NCI-H1436 (cell line): ENCODE measurements at regions not wholly inside any gene's neighbourhood (a gene's known extent, or its start where the extent isn't known, plus 50 kb on each side); places are given as distances from the start of the nearest gene placed in this dataset.

Experiments
- DNase-seq: peaks from one replicate; lab custom pipeline; 2025; lab: John Stamatoyannopoulos, UW

- DNase-seq: no peak
These were observed 104.3 kb upstream of the LINC00305 start for GRCh38 chr18:64253222-64253621.

DNA sequence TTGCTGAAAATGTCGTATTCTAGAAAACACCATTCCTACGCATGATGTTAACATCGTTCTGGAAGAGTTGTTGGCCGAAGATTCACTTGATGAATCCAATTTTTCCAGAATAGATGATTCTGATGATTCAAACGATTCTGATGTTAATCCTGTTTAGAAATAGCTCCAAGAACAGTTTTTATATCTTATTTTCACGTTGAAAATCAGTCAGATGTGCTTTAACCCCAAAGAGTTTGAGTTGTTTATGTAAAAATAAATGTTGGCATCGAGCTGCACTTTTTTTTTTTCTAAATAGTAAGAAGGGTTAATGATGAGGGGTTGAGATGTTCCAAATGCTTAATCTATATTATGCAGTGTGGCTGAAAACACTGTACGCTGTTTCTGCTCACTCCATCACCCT is 99.9 kb upstream of the LINC00305 start:
- no peak for DNase-seq

- DNase-seq: no peak
These were observed 96.4 kb upstream of the LINC00305 start for GRCh38 chr18:64245126-64245861.

GRCh38 chr18:64244571-64244970 is 95.7 kb upstream of the LINC00305 start:
- no peak for DNase-seq

DNA sequence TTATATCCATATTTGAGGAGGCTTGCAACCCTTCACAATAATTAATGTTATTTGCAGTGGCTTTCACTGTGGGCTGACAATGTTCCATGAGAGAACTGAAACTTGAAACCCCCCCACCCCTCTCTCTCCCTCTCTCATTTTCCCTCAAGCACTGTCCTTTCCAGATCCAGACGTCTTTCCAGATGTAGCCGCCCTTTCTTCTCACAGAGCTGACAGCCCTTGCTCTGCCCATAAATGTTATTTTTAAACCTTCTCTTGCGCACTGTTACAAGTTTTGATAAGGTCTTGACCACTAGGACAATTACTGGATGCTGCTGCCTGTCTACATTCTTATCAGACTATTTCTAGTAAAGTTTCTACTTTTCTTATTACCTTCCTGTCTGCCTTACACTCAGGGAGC is 91.4 kb upstream of the LINC00305 start:
- DNase-seq: no peak

DNA sequence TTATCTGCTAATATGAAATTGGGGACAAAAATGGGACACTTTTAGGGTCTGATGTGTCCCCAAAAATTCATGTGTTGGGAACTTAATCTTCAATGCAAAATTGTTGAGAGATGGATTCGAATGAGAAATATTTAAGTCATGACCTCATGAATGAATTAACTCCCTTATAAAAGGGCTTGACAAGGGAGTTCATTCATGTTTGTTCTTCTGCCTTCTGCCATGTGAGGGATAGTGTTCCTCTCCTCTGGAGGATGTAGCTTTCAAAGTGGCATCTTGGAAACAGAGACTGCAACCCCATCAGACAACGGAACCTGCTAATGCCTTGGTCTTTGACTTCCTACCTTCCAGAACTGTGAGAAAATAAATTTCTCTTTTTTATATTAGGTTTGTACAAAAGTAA is 89.2 kb upstream of the LINC00305 start:
- no peak for DNase-seq

DNA sequence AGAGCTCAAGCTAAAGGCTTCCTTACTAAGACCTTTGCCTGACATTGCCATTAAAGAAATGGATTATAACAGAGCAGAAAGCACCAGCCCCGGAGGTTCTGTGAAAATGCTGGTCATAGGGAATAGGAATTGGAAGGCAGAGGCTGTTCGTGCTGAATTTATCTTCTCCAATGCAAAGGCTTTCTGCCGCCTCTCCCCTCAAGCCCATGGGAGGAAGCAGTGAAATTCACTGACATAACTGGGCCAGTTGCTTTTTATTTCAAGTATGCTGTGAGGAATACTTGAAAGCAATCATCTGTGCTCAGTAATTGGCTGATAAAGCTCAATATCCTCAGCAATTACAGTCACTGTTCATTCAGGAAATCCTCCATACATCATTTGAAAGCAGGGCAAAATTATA is 85.4 kb upstream of the LINC00305 start:
- DNase-seq: peak; percentile 42

DNA sequence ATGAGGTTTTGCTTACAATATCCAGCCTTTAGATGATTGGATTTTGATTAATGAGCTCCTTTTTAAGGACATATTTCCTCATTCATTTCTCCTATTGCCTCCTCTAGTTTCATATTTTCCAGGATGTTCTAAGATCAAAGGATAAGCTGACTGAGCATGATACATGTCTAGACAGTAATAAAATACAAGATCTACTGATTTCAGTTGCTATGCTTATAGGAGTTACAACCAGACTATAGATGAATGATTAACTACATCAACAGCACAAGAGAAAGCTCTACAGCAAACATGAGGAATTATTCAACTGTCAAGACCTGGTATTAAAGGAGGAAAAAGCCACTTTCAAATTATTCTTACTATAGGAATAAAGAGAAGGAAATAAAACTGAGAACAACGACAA is 85.0 kb upstream of the LINC00305 start:
- no peak for DNase-seq

GRCh38 chr18:64220941-64221340 is 72.1 kb upstream of the LINC00305 start:
- no peak for DNase-seq

DNA sequence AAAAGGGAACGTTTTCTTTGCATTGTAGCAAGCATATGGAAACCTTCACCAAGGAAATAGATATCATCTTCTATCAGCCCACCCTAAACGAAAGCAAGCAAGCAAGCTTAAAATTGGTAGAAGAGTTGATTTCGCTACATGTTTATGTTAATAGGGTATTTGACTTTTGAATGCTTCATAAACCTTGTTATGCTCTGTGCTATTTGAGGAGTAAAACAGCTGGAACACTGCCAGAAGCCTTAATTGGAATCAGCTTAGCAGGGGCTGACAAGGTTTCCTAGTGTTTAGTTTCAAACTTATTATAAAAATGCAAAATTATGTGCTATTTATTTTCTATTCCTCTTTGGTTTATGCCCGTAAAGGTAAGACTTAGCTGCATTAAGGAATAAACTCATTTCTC is 70.6 kb upstream of the LINC00305 start:
- DNase-seq: no peak

DNA sequence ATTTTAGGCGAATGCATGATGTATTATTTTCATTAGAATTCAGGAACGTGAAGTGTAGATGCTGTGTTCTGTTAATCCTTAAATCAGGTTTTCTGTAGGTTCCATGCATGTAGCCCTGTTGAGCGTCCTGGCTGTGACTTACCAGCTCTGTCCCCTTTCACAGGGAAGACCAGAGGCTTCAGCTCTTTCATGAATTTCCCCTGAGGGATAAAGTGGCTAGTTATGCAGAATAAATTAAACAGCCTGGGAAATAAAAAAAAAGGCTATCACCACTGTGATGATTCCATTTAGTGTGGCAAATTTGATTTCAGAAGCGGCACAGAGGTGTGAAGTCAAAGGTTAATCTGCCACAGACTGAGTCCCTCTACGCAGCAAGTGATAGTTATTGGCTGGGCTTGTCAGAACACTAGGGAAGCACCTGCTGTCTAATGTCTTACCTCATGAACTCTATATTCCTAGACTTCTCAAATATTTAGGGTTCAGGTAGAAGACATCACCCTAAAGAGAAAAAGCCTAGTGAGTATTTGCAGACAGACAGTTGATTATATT is 61.6 kb upstream of the LINC00305 start:
- DNase-seq: no peak

- DNase-seq: no peak
These were observed 59.6 kb upstream of the LINC00305 start for GRCh38 chr18:64208516-64208915.

- no peak for DNase-seq
These were observed 58.9 kb upstream of the LINC00305 start for GRCh38 chr18:64207820-64208219.

DNA sequence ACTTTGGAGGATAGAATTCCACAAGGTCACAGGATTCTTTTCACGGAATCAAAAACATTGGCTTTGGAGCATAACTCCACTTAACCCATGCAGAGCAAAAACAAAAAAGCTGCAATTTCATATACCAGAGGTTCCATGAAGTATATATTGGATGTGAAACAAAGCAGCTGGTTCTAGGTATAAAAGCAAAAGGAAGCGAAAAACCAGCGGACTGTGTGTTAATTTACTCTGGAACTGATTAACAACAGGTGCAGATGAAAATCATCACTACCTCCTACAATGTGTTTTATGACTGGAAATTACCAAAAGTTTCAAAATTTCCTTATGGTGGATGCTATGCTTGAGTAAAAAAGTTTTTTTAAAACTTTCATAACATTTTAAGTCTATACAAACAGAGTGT is 54.4 kb upstream of the LINC00305 start:
- no peak for DNase-seq

DNA sequence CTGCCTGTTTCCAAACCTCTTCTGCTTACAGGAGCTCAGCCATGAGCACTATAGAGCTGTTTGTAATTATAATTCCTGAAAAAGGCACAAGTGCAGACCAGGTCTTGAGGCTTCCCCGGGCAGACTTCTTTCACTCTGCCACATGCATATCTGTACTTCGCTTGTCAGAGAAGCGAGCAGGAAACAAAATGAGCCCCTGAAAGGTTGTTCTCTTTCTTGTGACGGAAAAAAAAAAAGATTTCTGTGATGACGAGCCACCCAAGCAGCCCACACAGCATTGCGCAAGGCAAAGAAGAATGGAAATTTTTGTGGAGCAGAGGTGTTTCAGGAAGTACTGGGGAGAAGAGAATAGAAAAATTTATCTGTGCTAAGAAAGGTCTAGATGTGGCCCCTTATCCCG is 54.0 kb upstream of the LINC00305 start:
- DNase-seq: no peak

DNA sequence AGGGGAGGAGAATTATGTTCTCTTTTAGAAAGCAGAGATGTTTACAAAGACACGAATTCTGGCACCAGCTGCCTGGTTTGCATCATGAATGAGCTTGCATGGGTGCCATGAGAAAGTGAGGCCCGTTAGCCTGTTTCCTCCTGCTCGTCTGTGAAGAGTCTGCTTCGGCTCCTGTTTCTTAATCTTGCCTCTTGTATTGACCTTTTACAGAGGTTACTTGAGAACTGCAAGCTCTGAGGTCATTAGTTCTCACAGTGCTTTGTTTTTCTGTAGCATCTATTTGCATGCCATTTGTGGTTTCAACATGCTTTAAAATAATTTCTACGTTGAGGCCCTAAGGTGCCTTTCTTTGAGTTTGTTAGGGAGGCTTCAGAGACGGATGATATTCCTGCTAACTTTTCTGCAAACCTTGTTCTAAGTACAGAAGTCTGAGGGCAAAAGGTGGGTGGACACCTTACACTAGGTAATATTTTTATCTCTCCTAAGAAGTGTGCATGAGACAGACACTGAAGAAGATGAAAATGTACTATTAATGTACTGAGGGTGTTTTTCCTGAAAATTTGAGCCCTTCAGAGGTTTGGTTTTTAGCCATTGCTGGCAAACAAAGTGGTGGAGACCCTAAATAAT is 53.4 kb upstream of the LINC00305 start:
- no peak for DNase-seq

- DNase-seq: no peak
These were observed 52.9 kb upstream of the LINC00305 start for GRCh38 chr18:64201781-64202180.

- no peak for DNase-seq
These were observed 50.7 kb upstream of the LINC00305 start for GRCh38 chr18:64199581-64199980.
